Lower leg skin (tissue), 4 donors: ENCODE measurements at regions not wholly inside any gene's neighbourhood (a gene's known extent, or its start where the extent isn't known, plus 50 kb on each side); places are given as distances from the start of the nearest gene placed in this dataset.

ENCODE experiments used
- DNase-seq, 2 donors: peaks; one replicate each; pipeline ENCODE4 v3.0.0-alpha.2; 2019; ENCODE audit warnings: low spot score in 2 of 2
- H3K4me3 ChIP-seq: fragments of 200-600 bp; sonication (generic); 2 replicates; pipeline ENCODE4 v1.5.1; 2017; ENCODE audit warnings: mild to moderate bottlenecking, low read depth; ENCODE audit not compliant: poor library complexity, severe bottlenecking
- CTCF ChIP-seq, 3 donors: fragments of 450-650 bp; IDR thresholded peaks; one replicate each; pipeline ENCODE4 v1.5.1; 2016; ENCODE audit warnings: antibody characterized with exemption in 3 of 3, mild to moderate bottlenecking in 3 of 3, moderate library complexity in 2 of 3
- POLR2A ChIP-seq, 2 donors: fragments of 450-650 bp; IDR thresholded peaks; one replicate each; pipeline ENCODE4 v1.6.1; 2016 to 2017; ENCODE audit warnings: antibody characterized with exemption in 2 of 2, mild to moderate bottlenecking in 1 of 2, moderate library complexity in 1 of 2
- WGBS, 2 donors: methylation state at CpG; one replicate each; pipeline ENCODE4 v1.1.5; 2018; 5-methylcytosine and 5-hydroxymethylcytosine counted together
- intact Hi-C: fragments of 100-400 bp; cut with DNase I; formaldehyde crosslinking; loops from one replicate; pipeline ENCODE4 v1.15.0; 2023; ENCODE audit warnings: low total_unique reads

- DNase-seq = no peak
- TF ChIP-seq POLR2A (IDR thresholded peaks at IDR 0.05) (no peak), CTCF (IDR thresholded peaks at IDR 0.05) (no peak)
- H3K4me3 ChIP-seq = no peak overlapping the region
- WGBS, 2 donors = 55 to 78% methylated on average over 4 of the region's 4 CpGs
- intact Hi-C loops = no loop called here
Measured at GRCh38 chr1:185500001-185500626, 183.1 kb upstream of the IVNS1ABP start.

GRCh38 chr1:185498207-185498606, 181.2 kb upstream of the IVNS1ABP start:
- WGBS, 2 donors = 74 to 85% methylated on average over 2 of the region's 2 CpGs
- TF ChIP-seq POLR2A (IDR thresholded peaks at IDR 0.05) = no peak
- TF ChIP-seq CTCF (IDR thresholded peaks at IDR 0.05) = no peak
- no peak overlapping the region for H3K4me3 ChIP-seq
- DNase-seq = no peak
- intact Hi-C loops = no loop called here

- TF ChIP-seq POLR2A (IDR thresholded peaks at IDR 0.05) = no peak
- no peak for TF ChIP-seq CTCF (IDR thresholded peaks at IDR 0.05)
- DNase-seq = no peak
- no peak overlapping the region for H3K4me3 ChIP-seq
- intact Hi-C loops = no loop called here
Measured at GRCh38 chr1:185497177-185497576, 180.1 kb upstream of the IVNS1ABP start.

- no peak for TF ChIP-seq POLR2A (IDR thresholded peaks at IDR 0.05)
- no peak for TF ChIP-seq CTCF (IDR thresholded peaks at IDR 0.05)
- no peak for DNase-seq
- intact Hi-C loops = no loop called here
- no peak overlapping the region for H3K4me3 ChIP-seq
- 62 to 74% methylated on average over 1 of the region's 1 CpG for WGBS, 2 donors
Measured at GRCh38 chr1:185495898-185496297, 178.9 kb upstream of the IVNS1ABP start.

- DNase-seq = no peak
- no peak overlapping the region for H3K4me3 ChIP-seq
- intact Hi-C loops = no loop called here
- TF ChIP-seq CTCF (IDR thresholded peaks at IDR 0.05) (no peak), POLR2A (IDR thresholded peaks at IDR 0.05) (no peak)
Measured at GRCh38 chr1:185495007-185495406, 178.0 kb upstream of the IVNS1ABP start.

GRCh38 chr1:185492089-185492825, 175.2 kb upstream of the IVNS1ABP start:
- no peak for TF ChIP-seq CTCF (IDR thresholded peaks at IDR 0.05)
- TF ChIP-seq POLR2A (IDR thresholded peaks at IDR 0.05) = no peak
- no peak overlapping the region for H3K4me3 ChIP-seq
- intact Hi-C loops = no loop called here
- no peak for DNase-seq
